ENCODE measurements at regions not wholly inside any gene's neighbourhood (a gene's known extent, or its start where the extent isn't known, plus 50 kb on each side); places are given as distances from the start of the nearest gene placed in this dataset.
"Not testable (repeated sequence)": the region's sequence is repeated elsewhere in the genome, so short reads cannot be mapped to it uniquely, and the experiment has no call there.

DNA sequence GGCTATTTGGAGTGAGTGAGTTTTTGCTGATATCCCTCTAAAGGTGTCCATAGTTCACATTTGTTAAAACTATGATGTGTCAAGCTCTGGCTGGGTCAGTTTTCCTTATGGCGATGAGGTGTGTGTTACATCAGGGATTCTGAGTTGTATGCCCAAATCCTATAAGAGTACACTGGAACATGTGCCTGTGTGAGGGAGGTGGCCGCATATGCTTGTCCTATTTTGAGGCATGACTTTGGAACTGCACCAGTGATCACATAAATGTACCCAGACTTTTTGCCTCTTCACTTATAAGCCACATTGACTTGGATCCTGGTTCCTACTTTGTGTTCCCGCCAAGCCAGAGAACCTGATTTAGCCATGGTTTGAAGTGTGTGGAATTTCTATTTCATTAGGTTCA lies 140.3 kb upstream of the RXFP2 start:
- peak in 3 of 10 donors; percentile 7 to 83 (median 8) for DNase-seq
- intact Hi-C loops (cut with DNase I), result no loop called here

DNA sequence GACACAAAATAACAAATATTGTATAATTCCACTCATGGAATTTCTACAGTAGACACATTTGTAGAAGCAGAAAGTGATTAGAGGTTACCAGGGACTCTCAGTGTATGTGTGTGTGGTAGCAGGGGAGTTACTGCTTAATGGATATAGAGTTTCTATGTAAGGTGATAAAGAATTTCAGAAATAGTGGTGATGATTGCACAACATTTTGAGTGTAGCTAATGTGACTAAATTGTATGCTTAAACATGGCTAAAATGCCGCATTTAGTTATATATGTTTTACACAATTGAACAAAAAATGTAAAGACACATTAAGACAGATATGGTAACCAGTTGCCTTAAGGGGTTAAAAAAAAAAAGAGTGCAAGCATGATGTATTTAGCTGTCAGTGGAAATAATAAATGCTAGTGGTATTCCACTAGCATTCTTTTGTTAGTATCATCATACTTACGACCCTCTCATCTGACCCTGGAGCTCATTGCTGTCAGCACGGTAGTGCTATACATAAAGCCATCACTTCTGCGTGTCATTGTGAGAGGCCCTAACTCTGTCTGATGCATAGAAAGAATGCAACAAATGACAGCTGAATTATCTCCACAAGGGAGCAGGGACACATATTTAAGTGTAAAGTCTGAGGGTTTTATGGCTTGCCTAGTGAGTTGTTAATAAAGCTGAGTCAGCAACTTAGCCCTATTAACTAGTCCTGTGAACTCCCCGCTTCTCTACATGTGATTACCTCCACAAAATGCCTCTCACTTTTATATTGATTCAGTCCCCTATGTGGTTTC lies 134.1 kb upstream of the RXFP2 start:
- DNase-seq, result no peak
- intact Hi-C loops (cut with DNase I), result no loop called here

DNA sequence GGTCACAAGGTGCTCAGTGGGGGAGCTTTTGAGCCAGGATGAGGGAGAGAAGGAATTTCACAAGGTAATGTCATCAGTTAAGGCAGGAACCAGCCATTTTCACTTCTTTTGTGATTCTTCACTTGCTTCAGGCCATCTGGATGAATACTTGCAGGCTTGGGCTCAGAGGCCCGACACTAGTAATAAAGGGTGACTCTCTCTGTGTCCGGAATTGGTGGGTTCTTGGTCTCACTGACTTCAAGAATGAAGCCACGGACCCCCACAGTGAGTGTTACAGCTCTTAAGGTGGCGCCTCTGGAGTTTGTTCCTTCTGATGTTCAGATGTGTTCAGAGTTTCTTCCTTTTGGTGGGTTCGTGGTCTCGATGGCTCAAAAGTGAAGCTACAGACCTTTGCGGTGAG lies 131.8 kb upstream of the RXFP2 start:
- DNase-seq; intact Hi-C loops (cut with DNase I): not testable (repeated sequence)

DNA sequence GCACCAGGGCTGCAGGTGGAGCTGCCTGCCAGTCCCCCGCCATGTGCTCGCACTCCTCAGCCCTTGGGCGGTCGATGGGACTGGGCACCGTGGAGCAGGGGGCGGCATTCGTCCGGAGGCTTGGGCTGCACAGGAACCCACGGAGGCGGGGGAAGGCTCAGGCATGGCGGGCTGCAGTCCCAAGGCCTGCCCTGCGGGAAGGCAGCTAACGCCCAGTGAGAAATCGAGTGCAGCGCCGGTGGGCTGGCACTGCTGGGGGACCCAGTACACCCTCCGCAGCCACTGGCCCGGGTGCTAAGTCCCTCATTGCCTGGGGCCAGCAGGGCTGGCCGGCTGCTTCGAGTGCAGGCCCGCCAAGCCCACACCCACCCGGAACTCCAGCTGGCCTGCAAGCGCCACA lies 130.5 kb upstream of the RXFP2 start:
- intact Hi-C loops (cut with DNase I), result not testable (repeated sequence)
- DNase-seq, result peak in 1 of 10 donors; percentile 60

DNA sequence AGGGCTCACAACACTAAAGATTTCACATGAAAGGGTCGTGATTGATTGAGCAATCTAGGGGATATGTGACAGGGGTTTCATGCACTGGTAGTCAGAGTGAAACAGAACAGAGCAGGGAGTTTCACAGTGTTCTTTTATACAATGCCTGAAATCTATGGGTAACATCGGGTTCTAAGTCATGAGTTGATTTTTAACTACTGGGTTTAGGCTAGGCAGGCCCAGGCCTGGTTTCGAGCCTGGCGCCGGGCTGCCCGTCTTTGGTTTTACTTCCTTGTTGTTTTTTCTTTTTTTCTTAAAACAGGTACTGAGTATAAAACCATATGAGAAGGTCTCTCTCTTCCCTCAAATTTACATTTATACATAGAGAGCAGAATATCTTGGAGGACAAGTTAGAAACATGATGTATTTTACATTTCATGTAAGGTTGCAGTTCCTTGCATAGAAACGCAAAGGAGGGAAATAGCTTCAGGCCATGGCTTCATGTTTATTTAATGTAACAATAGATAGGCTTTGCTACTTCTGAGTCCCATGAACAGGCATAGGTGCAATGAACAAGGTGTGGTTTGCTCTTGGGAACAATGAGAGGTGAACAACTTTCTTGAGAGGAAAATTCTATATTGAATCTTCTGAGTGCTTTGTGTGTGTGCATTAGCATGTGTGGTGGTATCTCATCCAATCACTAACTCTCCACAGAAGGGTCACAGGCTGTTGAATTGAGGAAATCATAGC lies 128.9 kb upstream of the RXFP2 start:
- DNase-seq, result no peak
- intact Hi-C loops (cut with DNase I), result no loop called here

DNA sequence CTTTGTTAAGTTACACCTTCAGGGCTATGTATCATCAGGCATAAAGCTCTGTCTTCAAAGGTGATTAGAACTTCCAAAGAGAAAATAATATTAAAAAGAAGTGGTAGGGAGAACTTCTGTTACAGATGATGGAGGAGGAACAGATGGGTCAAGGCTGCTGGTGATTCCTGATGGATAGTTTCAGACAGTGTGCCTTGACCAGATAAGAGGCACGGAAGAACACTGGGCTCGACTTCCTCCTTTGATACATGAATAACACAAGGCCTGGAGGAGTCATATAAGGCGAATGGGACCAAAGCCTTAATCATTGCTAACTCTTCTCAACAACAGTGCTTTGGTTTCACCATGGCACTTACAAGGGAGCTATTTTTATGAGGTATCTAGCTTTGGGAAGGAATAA lies 128.1 kb upstream of the RXFP2 start:
- DNase-seq, result no peak
- intact Hi-C loops (cut with DNase I), result no loop called here

DNA sequence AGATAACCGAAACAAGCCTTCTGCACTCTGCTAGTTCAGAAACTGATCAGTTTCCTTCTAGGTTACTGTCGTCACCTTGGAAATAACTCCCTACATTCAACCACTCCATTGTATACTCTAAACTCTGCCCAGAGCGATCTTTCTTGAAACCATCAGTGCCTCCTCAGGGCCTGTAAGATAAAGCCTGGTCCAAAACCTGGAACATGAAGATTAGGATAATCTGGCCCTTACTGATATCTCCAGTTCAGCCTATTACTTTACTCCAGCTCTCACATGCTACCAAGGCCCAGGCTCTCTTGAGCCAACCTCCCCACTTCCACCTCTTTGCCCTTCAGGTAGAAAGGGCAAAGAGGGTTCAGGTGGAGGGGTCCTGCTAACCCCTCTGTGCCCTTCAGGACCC lies 125.3 kb upstream of the RXFP2 start:
- DNase-seq, result no peak
- intact Hi-C loops (cut with DNase I), result no loop called here

DNA sequence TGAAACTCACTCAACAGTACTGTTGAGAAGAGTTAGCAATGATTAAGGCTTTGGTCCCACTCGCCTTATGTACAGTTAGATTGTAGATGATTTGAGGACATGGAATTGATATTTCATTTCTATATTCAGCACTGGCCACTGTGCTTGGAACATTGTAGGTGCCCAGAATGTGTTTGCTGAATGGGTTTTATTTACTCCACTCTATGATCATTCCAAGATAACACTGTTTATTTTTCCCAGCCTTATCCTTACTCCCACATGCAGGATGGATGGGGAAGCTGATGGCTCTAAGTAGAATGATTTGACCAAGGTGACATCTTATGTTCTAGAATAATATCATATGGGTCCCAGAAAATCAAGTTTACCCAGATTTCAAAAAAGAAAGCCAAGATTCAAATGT lies 124.6 kb upstream of the RXFP2 start:
- intact Hi-C loops (cut with DNase I), result no loop called here
- DNase-seq, result no peak

DNA sequence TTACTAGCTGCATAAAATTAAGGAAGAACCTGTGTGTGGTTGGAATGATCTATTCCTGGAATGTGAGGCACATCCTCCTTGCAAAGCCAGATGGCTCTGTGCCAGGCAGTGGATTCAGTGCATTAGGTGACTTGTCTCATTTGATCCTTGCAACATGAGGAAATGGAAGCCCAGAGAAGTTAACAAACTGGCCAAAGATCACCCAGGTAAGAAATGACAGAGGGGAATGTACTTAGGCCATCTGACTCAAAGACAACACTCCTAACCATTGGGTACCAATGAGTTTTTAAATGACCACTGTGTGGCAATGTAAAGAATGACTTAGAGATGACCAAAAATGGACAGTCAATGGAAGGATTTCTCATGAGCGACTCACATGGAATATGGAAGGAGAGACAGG lies 114.2 kb upstream of the RXFP2 start:
- intact Hi-C loops (cut with DNase I), result no loop called here
- DNase-seq, result no peak

DNA sequence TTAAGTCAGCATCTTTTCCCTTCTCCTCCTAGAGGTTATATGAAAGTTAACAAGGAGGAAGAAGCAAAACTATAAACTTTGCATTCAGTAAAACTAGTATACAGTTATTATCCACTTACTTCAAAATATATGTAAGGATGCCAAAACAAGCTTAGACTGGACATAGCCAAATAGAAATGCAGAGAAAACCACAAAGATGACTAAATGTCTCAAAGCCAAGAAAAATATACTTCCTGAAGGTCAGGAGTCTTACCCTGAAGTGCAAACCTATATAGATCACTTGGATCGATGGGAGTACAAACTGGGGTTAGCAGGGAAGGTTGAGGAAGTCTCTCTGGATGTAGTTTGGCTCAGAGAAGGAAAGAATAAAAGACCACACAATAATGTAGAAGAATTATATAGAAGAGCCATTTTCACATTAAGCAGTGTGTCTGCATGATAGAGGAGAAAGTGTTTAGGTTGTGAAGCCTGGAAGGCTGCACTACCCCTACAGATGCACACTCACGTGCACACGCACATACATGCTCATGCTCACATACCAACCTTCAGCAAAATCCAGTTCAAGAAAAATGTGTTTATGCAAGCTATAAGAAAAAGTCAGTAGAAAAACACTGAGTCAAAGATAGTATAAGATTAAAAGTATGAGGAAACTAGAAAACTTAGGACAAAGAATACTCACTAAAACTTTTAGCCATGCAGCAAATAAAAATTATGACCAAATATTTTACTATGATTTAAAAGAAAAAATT lies 112.1 kb upstream of the RXFP2 start:
- DNase-seq, result no peak
- intact Hi-C loops (cut with DNase I), result no loop called here

DNA sequence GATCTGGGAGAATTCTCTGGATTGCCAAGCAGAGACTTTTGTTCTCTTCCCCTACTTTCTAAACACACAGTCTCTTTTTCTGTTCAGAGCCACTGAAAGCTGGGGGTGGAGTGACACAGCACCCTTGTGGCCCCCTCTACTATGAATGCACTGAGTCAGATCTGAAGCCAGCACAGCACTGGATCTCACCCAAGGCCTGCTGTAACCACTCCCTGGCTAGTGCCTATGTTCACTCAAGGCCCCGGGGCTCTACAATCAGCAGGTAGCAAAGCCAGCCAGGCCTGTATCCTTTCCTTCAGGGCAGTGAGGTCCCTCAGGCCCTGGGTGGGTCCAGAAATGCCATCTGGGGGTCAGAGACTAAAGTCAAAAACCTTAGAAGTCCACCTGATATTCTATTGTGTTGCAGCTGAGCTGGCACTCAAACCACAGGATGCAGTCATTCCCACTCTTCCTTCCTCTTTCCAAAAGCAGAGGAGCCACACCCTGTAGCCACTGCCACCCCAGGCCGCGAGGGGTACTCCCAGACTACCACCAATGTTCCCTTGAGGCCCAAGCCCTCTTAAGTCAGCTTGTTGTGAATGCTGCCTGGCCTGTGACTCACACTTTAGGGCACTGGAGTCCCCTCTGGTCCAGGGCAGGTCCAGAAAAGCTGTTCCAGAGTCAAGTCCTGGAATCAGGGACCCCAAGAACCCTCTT lies 110.1 kb upstream of the RXFP2 start:
- DNase-seq, result no peak
- intact Hi-C loops (cut with DNase I), result no loop called here

DNA sequence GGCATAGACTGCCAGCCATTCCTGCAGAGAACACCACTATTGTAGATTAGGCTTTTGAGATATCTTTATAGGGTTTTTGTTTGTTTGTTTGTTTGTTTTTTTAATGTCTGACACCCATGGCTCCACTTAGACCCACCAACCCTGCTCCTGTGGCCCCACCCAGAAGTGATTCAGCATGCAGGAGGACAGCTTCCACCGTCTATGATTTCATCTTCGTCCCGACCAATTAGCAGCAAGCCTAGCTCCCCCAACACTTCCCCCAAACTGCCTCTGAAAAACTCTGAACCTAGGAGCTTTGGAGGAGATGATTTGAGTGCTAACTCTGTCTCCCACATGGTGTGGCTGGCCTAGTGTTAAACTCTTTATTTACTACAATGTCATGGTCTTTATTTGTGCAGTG lies 108.3 kb upstream of the RXFP2 start:
- no peak for DNase-seq
- intact Hi-C loops (cut with DNase I), result no loop called here

DNA sequence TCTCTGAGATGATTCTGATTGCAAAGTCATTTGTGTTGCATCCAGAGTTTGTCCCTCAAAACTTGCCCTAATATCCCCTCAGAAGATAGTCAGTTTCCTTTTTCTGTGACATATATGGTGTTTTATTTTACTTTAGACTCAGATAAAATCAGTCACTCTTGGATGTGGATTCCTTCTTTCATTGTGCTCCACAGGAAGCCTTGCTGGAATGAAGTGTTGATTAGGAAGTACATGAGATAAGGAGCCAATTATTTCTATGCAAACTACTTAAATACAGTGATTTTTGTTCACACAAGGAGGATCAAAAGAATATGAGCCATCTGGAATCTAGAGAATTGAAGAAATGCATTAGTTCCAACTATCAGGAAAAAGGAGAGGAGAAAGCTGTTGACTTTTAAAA lies 107.6 kb upstream of the RXFP2 start:
- DNase-seq, result no peak
- intact Hi-C loops (cut with DNase I), result no loop called here

DNA sequence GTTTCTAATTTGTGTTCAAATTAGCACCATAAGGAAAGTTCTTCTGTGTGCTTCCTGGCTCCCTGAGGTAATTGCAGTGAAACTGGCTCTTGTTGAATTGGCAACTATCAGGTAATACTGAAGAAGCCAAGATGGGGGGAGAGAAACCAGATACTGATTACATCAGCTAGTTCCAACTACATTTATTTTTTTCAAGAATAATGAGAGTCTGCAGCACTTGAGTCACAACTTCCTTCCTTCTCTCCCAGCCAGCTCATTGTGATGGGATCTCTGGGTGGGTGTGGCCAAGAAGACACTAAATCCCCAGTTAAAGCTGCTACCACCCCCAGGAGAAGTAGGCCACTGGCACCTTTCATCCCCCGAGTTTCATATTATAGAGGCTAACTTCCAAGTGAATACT lies 100.7 kb upstream of the RXFP2 start:
- no peak for DNase-seq
- intact Hi-C loops (cut with DNase I), result no loop called here

DNA sequence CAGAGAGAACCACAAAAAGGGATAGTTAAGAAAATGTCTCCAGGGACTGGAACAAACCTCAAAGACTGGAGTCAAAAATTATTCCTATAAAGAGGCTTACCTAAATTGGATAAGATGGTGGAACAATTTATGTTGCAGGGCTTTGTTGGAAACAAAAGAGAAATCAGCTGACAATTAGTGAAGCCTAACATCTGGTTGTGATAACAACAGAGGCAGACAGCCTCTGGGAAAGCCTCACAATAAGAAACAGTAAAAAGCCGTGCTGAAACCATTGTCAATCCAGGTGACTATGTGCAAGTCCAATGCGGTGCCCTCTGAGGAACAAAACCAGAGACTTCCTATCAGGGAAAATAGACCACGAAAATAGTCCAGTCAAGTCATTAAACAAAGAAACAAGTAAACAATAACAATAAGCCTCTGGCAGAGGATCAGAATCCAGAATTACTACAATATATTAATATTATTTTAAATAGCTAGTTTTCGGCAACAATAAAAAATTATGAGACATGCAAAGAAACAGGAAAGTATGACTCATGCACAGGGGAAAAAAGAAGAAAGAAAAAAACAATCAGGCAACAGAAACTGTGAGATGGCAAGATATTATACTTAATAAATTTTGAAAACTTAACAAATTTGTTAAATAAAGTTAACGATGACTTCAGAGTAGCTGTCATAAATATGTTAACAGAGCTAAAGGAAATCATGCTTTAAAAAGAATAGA lies 99.7 kb upstream of the RXFP2 start:
- no peak for DNase-seq

DNA sequence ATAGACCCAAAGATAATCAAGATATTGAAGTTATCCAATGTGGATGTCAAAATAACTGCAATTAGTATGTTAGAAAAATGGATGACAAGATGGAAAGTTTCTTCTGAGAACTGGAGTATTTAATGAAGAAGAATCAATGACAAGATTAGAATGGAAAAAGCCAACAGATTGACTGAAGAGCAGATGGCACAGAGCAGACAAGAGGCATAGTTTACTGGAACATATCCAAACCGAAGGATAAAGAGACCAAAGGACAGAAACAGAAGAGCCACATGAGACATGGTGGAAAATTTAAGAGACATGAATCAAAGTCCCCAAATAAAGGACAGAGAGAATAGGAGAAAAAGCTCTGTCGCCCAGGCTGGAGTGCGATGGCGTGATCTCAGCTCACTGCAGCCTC lies 89.6 kb upstream of the RXFP2 start:
- intact Hi-C loops (cut with DNase I), result no loop called here
- no peak for DNase-seq

More for the DNA sequence above, 99.7 kb upstream of the RXFP2 start:
- intact Hi-C loops (cut with DNase I), result no loop called here

DNA sequence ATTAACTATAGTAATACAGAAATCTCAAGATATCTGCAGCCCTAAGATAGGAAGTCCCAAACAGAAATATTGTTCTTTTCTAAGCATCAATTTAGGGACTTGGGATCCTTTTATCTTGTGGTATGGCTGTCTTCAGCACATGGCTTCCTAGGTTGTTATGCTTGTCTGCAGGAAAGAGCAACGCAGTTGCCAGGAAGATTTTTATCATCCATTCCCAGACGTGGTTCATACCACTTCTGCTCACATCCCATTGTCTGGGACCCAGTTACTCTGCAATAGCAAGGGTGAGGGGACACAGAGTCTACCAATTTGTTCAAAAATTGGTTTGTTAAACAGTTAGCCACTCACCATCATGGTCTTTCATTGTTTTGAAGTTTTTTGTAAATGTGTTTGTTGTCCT lies 85.6 kb upstream of the RXFP2 start:
- DNase-seq, result no peak
- intact Hi-C loops (cut with DNase I), result no loop called here

DNA sequence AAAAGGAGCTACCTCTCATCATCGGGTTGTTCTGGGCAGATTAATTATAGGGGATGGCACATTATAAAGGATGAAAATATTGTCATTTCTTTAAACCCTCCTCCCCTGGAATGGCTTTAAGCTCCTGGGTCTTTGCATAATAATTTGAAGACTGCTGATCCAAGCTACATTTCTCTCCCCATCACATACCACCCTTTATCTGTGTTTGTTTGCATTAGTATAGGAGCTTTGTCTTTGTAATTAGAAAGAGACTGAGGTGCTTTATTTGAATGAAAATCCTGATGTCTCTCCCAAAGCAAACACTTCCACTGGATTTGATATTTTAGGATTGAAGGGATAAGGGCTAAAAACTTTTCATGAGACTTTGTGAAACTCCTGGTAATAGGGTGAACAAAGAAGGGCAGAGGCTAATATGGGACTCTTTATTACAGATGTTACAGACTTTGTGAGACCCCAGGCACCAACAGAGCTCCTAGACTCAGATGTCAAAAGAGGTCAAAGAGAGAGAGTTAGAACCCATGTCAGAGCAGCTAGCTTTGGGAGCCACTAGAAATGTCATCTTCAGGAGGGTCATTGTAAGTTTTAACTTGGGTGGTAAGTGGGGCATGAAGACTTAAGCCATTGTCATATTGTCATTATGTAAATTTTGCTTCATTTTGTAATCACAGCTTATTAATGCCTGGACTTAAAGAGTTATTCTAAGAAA lies 75.3 kb upstream of the RXFP2 start:
- intact Hi-C loops (cut with DNase I), result no loop called here

DNA sequence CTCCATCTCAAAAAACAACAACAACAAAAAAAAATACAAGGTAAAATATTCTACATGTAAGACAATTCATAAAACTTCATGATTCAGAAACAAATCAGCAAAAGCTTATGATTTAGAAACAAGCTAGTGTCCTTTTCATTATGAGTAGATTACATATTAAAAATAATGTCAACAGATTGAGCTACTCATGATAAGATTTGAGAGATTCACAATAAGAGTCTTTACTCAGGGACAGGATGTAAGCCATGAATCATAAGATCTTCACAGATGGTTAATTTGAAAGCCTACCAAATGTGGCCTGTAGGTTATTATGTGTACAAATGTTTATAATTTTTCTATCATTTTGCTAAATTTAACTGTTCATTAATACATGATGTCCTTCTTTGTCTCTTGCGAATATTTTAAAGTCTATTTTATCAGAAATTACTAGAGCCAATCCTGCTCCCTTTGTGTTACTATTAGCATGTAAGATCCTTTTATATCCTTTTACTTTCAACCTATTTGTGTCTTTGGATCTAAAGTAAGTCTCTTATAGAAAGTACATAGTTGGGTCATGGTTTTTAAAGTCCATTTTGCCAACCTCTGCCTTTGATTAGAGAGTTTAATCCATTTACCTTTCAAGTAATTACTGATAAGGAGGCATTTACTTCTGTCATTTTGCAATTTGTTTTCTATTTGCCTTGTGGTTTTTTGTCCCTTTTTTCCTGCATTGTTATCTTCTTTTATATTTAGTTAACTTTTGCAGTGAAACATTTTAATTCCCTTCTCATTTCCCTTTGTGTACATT lies 68.3 kb upstream of the RXFP2 start:
- DNase-seq, result no peak
- intact Hi-C loops (cut with DNase I), result no loop called here

More for the DNA sequence above, 75.3 kb upstream of the RXFP2 start:
- DNase-seq, result no peak
